ENCODE measurements at regions not wholly inside any gene's neighbourhood (a gene's known extent, or its start where the extent isn't known, plus 50 kb on each side); places are given as distances from the start of the nearest gene placed in this dataset.

DNA sequence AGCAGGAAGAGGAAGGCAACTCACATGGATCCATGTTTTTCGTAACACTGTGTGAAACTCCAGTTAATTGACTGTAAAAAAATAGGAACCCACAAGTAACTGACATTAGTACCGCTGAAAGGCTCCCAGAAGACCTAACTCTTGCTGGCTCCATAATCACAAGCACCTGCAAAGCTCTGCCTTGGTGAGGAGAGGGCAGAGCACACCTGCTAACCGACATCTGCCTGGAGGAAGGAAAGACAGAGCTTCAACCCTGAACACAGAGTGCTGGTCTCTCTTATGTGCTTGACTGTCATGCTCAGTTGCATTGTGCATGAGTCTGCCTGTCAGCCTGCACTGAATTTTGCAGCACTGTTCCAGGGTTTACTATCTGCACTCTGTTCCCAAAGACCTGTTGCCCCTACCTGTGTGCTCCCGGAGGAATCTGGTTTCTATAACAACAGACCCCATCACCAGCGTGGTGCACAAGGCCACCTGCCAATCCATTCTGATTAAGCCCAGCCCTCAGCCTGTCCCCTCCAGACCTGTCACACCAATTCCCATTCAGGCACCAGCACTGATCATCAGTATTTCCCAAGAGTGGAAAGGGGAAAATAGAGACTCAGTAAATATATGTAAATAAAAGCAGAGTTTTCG lies 63.1 kb upstream of the ANKRD1 start:
- intact Hi-C loops (cut with micrococcal nuclease), result no loop called here
- TF ChIP-seq, protein P1, sequence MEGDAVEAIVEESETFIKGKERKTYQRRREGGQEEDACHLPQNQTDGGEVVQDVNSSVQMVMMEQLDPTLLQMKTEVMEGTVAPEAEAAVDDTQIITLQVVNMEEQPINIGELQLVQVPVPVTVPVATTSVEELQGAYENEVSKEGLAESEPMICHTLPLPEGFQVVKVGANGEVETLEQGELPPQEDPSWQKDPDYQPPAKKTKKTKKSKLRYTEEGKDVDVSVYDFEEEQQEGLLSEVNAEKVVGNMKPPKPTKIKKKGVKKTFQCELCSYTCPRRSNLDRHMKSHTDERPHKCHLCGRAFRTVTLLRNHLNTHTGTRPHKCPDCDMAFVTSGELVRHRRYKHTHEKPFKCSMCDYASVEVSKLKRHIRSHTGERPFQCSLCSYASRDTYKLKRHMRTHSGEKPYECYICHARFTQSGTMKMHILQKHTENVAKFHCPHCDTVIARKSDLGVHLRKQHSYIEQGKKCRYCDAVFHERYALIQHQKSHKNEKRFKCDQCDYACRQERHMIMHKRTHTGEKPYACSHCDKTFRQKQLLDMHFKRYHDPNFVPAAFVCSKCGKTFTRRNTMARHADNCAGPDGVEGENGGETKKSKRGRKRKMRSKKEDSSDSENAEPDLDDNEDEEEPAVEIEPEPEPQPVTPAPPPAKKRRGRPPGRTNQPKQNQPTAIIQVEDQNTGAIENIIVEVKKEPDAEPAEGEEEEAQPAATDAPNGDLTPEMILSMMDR (IDR thresholded peaks at IDR 0.05), result no peak
- no peak overlapping the region for H3K4me3 Mint-ChIP-seq
- ChIA-PET POLR2A (interaction anchor here (1.2 to 1.3 kb wide), 2 partner anchors 15 to 22 kb away, joined by 3 to 4 read pairs; no protein-coding TSS in a partner anchor), CTCF (no interaction called here)
- H3K4me1 Mint-ChIP-seq, result peaks cover 26% of the 10 kb centered on the region
- no peaks in the 10 kb centered on the region for H3K9me3 Mint-ChIP-seq
- H3K27ac Mint-ChIP-seq, result no peak overlapping the region
- peak; percentile 37 for ATAC-seq (ENCODE audit: low read depth)
- no peaks in the 10 kb centered on the region for H3K27me3 Mint-ChIP-seq
- H3K36me3 Mint-ChIP-seq (ENCODE audit: low read depth), result no peaks in the 10 kb centered on the region
- no peak for DNase-seq

DNA sequence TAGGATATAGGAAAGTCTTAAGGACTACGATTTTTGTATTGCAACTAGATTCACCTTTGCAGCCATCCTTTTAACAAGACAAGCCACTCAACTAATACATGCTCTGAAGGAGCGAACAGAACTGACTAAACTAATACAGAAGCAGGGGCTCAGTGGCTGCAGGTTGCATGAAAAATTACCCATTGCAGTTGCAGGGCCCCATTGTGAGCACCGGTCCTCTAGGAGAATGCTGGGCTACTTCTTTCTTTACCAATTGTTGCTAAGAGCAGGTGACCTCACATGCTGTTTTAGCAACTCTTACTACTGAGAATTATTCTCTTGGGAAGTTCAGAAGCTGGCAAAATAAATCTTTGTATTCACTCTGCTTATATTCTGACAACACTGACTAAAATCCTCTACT lies 64.0 kb upstream of the ANKRD1 start:
- CTCF ChIA-PET, result no interaction called here
- intact Hi-C loops (cut with micrococcal nuclease), result no loop called here
- peaks cover 26% of the 10 kb centered on the region for H3K4me1 Mint-ChIP-seq

DNA sequence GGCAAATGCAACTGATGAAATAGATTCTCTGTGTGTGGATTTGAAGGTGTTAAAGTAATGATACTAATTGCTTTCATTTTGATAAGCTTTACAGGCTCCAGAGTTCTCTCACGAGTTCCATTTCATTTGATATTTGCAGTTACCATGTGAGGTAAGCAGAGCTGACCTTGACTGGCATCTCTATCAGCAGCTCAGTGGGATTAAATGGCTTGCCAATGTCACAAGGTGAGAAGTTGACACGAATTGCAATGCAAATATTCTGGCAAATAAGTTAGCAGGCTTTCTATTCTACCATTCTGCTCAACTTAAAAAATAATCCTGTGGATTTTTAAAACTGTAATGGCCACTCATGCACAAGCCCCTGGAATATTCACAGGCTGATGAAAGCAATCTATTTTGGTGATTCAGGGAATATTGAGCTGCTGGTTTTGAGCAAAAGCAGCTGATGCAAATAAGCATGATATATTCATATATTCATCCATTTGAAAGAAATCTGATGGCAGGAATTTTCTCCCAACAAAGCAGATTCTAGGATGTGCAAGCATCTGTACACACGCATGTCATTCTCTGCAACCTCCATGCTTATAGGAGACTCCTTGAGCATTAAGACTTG lies 64.5 kb upstream of the ANKRD1 start:
- CTCF ChIA-PET, result no interaction called here
- TF ChIP-seq, protein P1 (IDR thresholded peaks at IDR 0.05), result no peak
- no peak overlapping the region for H3K27ac Mint-ChIP-seq
- ATAC-seq (ENCODE audit: low read depth), result no peak
- no peaks in the 10 kb centered on the region for H3K36me3 Mint-ChIP-seq (ENCODE audit: low read depth)
- no peaks in the 10 kb centered on the region for H3K27me3 Mint-ChIP-seq
- intact Hi-C loops (cut with micrococcal nuclease), result no loop called here
- DNase-seq, result no peak
- no peak overlapping the region for H3K4me3 Mint-ChIP-seq
- H3K4me1 Mint-ChIP-seq, result peaks cover 25% of the 10 kb centered on the region
- H3K9me3 Mint-ChIP-seq, result no peaks in the 10 kb centered on the region
- POLR2A ChIA-PET, result interaction anchor here (0.6 to 1.2 kb wide), 2 partner anchors 21 to 178 kb away, joined by 3 read pairs; no protein-coding TSS in a partner anchor

More for the DNA sequence above, 64.0 kb upstream of the ANKRD1 start:
- POLR2A ChIA-PET, result interaction anchor here (0.6 to 1.2 kb wide), 2 partner anchors 21 to 179 kb away, joined by 3 read pairs; no protein-coding TSS in a partner anchor
- TF ChIP-seq, protein P1 (IDR thresholded peaks at IDR 0.05), result no peak
- H3K27ac Mint-ChIP-seq, result no peak overlapping the region
- no peak overlapping the region for H3K4me3 Mint-ChIP-seq
- no peaks in the 10 kb centered on the region for H3K27me3 Mint-ChIP-seq
- no peaks in the 10 kb centered on the region for H3K9me3 Mint-ChIP-seq
- ATAC-seq (ENCODE audit: low read depth) (no peak), DNase-seq (no peak)
- H3K36me3 Mint-ChIP-seq (ENCODE audit: low read depth), result no peaks in the 10 kb centered on the region

DNA sequence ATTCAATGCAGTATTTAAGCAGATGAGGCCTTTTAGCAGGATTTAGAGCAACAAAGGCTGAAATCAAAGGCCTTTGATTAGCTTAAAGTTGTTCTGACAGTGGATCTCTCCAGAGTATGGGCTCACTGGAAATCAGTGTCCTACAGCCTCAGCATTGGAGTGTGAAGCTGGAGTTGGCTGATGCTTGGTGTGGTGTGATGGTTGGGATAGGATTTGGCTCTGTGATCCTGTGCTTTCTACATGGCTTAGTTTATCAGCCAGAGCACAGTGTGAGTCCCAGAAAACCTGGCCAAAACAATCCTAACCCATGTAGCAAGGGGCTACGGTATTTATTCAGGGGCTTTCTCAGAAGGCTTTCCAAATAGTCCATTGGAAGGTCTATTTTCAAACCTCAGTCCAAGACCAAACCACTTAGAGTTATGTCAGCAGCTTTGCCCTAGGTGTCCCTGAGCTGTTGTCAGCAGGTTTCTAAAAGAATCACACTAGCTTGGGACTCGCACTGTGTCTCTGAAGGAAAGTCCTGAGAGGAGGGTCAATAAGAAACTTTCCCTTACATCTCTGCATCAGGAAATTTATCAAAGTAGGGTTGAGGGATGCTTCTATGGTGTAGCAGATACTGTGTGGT lies 65.4 kb upstream of the ANKRD1 start:
- ChIA-PET POLR2A (no interaction called here), CTCF (no interaction called here)
- H3K36me3 Mint-ChIP-seq (ENCODE audit: low read depth), result no peaks in the 10 kb centered on the region
- intact Hi-C loops (cut with micrococcal nuclease), result no loop called here
- DNase-seq (no peak), ATAC-seq (ENCODE audit: low read depth) (no peak)
- TF ChIP-seq, protein P1 (IDR thresholded peaks at IDR 0.05), result no peak
- H3K9me3 Mint-ChIP-seq, result no peaks in the 10 kb centered on the region
- H3K27ac Mint-ChIP-seq, result no peak overlapping the region
- H3K27me3 Mint-ChIP-seq, result no peaks in the 10 kb centered on the region
- peaks cover 23% of the 10 kb centered on the region for H3K4me1 Mint-ChIP-seq
- H3K4me3 Mint-ChIP-seq, result no peak overlapping the region

DNA sequence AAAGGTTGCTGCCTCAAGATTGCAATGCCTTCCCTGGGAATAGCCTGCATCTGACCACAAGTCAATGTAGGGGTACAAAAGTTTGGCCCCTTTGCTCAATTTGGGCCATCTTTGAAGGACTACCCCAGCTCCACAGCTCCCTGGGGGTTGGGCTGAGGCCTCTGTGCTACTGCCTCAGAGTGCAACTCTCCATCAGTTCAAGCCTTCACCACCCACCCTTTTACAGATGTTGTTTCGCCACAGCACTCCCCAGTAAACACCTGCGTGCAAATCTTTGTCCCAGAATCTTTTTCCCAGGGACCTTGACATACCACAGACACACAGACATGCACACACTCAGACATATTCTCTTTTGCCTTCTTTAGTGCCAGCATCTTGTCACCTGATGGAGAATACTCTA lies 66.0 kb upstream of the ANKRD1 start:
- DNase-seq (no peak), ATAC-seq (ENCODE audit: low read depth) (no peak)
- TF ChIP-seq, protein P1 (IDR thresholded peaks at IDR 0.05), result no peak
- no peak overlapping the region for H3K4me3 Mint-ChIP-seq
- no peaks in the 10 kb centered on the region for H3K27me3 Mint-ChIP-seq
- CTCF ChIA-PET, result no interaction called here
- H3K27ac Mint-ChIP-seq, result no peak overlapping the region
- POLR2A ChIA-PET, result no interaction called here
- peaks cover 23% of the 10 kb centered on the region for H3K4me1 Mint-ChIP-seq
- H3K9me3 Mint-ChIP-seq, result no peaks in the 10 kb centered on the region
- intact Hi-C loops (cut with micrococcal nuclease), result no loop called here
- H3K36me3 Mint-ChIP-seq (ENCODE audit: low read depth), result no peaks in the 10 kb centered on the region

Data from activated B cell treated with CpG ODN at 0.5 μM for 24 hours (primary cell).